ENCODE measurements at regions not wholly inside any gene's neighbourhood (a gene's known extent, or its start where the extent isn't known, plus 50 kb on each side); places are given as distances from the start of the nearest gene placed in this dataset.

DNA sequence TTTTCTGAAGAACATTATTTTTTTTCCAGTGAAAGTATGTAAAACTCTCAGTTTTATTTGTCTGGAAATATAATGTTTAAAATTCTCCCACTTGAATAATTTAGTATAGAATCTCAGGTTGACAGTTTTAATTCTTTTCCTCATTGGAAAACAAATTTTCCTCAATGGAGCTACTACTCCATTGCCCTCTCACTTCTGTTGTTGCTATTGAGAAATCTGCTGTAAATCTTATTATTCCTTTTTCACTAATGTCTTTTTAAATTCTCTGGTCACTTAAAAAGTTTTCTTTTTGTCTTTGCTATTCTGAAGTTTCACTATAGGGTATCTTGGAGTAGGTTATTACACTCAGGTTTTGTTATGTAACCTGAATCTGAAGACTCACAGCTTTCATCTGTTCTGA is 216.1 kb upstream of the PMFBP1 start:
- Mint-ChIP-seq H3K27ac (no peak overlapping the region), H3K9me3 (peaks cover 0 to 8% of the 10 kb centered on the region in 2 donors), H3K36me3 (no peaks in the 10 kb centered on the region)
- no peak for DNase-seq (ENCODE audit: low spot score in 2 of 2)
- no peak for ATAC-seq

DNA sequence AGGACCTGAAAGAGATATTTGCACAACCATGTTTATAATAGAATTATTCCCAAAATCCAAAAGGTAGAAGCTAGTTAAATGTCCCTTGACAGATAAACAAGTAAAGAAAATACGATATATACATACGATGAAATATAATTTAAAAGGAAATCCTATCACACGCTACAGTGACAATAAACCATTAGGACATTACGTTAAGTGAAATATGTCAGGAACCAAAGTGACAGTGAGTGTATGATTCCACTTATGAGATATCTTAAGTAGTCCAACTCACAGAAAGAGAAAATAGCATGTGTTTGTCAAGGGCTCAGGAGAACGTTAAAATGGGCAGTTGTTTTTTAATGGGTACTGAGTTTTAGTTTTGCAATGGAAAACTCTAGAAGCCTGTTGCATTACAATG is 212.7 kb upstream of the PMFBP1 start:
- Mint-ChIP-seq H3K36me3 (peaks cover 0 to 4% of the 10 kb centered on the region in 2 donors), H3K27ac (no peak overlapping the region), H3K9me3 (peaks cover 8 to 13% of the 10 kb centered on the region in 2 donors)
- ATAC-seq (no peak), DNase-seq (ENCODE audit: low spot score in 2 of 2) (no peak)

DNA sequence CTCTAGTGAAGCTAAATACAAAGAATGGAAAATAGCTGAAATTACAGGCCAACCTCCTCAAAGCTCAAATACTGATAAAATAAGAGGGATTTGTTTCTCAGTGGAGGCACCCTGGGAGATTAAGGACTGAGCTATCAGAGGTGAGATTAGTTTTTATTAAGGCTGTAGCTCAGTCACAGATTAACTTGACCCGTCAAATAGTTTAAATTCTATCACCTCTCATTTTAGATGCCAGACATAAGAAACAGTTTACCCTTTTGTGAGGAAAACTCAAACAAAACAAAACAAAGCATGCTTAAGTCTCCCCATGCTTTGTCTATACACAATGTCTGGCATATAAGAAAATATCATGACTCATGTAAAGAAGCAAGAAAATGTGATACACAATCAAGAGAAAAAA is 208.3 kb upstream of the PMFBP1 start:
- no peak for DNase-seq (ENCODE audit: low spot score in 2 of 2)
- H3K27ac Mint-ChIP-seq = no peak overlapping the region
- no peak for ATAC-seq
- peaks cover 0 to 13% of the 10 kb centered on the region in 2 donors for H3K9me3 Mint-ChIP-seq
- H3K36me3 Mint-ChIP-seq = peaks cover 0 to 4% of the 10 kb centered on the region in 2 donors

DNA sequence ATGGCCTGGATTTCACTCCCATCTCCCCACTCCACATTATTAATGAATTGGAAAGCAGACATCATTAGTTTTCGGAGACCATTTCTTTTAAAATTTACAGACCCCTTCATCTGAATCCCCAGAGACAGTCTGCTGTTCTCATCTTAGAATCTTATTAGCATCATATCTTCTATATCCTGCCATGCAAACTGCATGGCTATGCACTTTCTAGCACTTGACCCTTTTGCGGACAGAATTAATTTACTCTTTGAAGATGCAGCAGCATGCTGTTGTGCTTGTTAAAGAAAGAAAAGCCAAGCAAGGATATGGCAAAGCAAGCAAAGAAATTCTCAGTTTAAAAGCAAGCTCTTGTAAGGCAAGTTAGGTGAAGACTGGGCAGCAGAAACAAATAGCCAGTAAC is 201.2 kb upstream of the PMFBP1 start:
- DNase-seq (ENCODE audit: low spot score in 2 of 2) = no peak
- H3K9me3 Mint-ChIP-seq = no peaks in the 10 kb centered on the region

DNA sequence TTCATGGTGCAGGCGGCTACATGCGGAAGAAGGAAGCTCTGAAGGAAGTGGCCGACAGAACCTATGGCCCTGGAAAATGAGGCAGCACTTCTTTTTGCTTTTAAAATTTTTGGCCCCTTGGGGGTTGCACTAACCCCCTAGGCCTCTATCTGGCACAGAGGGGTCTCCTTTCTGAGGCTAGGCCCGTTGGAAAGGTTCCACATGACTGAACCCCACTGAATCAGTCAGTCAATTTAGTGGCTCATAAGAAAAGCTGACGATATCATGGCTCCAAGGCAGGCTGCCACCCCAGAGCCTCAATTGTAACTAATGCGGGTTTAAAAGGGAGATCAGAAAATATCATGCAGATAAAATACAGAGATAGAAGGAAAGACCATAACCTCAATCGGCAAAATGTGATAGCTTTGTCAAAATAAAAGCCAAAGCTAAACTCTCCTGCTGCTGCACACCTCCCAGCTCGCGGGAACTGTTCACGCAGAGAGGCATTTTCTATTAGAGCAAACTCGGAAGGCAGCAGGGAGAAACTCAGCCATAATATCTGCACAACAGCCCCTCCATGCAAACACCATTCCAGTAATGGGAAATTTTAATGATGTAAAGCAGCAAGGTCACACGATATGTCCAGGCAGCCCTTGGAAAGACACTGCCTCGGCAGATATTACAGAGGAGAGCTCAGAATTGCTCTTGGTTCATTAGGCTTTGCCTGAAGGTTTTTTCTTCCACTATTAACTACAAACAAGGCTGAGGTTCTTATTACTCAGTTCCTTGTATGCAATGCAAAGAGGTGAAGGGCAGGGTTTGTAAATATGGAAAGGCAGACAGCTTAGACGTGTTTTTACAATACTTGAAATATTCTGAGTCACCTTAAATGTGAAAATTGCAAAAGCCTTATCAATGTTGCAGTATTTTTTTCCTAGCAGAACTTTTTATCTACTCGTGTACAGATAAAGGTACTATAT is 200.4 kb upstream of the PMFBP1 start:
- ATAC-seq = no peak
- Mint-ChIP-seq H3K9me3 (peaks cover 4 to 7% of the 10 kb centered on the region in 2 donors), H3K36me3 (no peaks in the 10 kb centered on the region), H3K27ac (no peak overlapping the region)
- DNase-seq (ENCODE audit: low spot score in 2 of 2) = no peak

More for the DNA sequence above, 201.2 kb upstream of the PMFBP1 start:
- ATAC-seq = no peak
- Mint-ChIP-seq H3K36me3 (no peaks in the 10 kb centered on the region), H3K27ac (no peak overlapping the region)

DNA sequence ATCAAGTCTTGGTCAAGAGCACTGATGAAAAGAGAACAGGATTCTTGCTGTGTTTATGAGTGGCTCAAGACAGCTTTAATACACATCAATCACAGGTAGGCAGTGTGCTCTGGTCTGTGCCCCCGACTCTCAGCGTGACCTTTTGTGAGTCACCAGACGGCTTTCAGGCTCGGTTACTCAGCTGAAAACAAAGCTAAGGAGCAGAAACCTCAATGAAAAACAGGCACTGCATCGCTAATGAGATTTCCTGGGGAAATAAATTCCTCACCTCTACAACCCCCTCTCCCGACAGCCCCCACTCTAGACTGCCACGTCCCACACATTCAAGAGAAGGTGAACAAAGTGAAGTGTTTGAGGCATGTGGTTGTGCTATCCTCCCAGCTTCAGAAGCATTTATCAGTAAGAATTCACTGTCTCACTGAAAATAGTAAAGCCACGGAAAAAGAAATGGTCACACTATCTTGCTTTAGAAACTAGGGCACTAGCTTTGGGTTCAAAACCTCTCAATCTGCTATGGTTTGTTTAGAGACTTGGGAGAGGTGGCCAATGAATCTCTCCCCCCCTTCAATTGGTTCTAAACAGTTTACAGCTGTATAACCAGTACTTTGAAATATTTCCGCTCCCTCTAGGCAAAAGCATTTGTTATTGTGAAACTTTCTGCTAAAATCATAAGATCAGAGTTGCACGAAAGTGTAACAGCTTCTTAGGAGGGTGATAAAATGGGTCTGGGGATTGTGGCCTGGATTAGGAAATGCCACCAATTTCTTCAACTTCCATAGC is 199.5 kb upstream of the PMFBP1 start:
- peaks cover 5 to 7% of the 10 kb centered on the region in 2 donors for H3K9me3 Mint-ChIP-seq
- H3K36me3 Mint-ChIP-seq = no peaks in the 10 kb centered on the region
- ATAC-seq (no peak), DNase-seq (ENCODE audit: low spot score in 2 of 2) (no peak)
- H3K27ac Mint-ChIP-seq = no peak overlapping the region

DNA sequence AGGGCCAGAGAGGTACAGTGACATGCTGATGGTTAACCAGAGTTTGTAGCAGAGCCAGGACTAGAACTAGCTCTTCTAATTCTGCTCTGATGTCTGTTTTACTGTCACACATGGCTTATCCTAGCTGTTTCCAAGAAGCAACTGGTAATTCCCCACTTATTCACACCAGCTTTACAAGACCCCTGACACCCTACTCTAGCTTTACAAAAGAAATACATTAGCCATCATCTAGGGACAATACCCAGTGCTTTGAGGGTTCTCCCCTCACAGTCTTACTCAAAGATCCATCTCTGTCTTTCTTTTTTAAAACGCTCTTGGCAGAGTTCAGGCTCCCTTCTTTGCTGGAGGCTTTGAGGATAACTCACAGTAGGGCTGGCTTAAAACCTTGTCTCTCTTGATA is 197.3 kb upstream of the PMFBP1 start:
- Mint-ChIP-seq H3K27ac (no peak overlapping the region), H3K36me3 (no peaks in the 10 kb centered on the region), H3K9me3 (peaks cover 5 to 7% of the 10 kb centered on the region in 2 donors)
- ATAC-seq (no peak), DNase-seq (ENCODE audit: low spot score in 2 of 2) (no peak)

DNA sequence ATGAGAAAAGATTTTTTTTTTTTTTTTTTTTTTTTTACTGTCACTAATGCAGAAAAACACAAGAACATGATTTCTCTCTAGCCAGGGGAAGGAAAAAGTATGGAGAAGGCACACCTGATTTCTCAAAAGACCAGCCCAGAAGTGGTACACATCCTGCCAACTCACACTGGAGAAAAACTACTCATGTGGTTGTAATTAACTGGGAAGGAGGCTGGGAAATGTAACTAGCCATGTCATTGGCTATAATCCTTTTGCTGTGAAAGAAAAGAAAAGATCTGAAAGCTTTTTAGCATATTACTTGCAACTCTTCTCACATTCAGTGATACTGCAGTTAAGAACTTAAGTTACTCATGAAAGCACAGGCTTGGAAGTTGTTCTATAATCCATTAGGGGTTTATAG is 195.9 kb upstream of the PMFBP1 start:
- no peaks in the 10 kb centered on the region for H3K36me3 Mint-ChIP-seq
- ATAC-seq (no peak), DNase-seq (ENCODE audit: low spot score in 2 of 2) (no peak)
- no peak overlapping the region for H3K27ac Mint-ChIP-seq
- H3K9me3 Mint-ChIP-seq = peaks cover 5 to 7% of the 10 kb centered on the region in 2 donors

DNA sequence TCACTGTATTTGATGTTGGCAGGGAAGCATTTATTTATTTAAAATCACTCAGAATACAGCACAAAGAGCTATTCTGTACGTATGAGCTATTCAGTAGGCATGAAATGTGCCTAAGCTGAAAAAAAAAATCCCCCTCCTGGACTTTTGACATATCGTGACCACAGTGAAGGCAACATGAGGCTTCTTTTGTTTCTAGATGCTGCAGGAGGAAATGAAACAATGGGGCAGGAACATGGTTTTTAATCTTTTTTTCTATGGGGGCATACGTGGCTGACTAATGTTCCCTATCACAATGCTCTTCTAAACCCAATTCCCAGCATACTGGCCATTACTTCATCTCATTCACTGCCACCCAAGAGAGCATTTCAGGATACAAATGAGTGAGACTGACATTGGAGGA is 191.0 kb upstream of the PMFBP1 start:
- no peak overlapping the region for H3K27ac Mint-ChIP-seq
- H3K36me3 Mint-ChIP-seq = no peaks in the 10 kb centered on the region
- no peak for ATAC-seq
- peaks cover 5 to 6% of the 10 kb centered on the region in 2 donors for H3K9me3 Mint-ChIP-seq
- no peak for DNase-seq (ENCODE audit: low spot score in 2 of 2)

DNA sequence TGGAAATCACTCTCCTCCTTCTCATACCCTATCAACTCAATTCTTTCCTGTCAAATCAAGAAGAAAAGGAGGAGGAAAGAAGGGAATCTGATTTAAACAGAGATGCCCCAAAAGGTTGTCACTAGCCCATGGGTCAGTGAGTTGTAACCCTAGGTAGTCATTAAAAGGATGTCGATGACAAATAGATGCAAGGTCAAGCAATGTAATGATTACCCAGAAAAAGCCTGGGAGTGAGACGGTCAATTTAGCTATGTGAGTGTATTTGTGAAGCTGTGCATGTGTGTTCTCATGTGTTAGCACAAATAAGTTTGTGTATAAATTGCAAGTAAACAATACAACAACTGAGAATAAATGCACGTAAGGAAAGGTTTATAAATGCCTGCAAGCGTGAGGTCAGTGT is 190.5 kb upstream of the PMFBP1 start:
- Mint-ChIP-seq H3K27ac (no peak overlapping the region), H3K9me3 (peaks cover under 1 to 2% of the 10 kb centered on the region in 2 donors), H3K36me3 (no peaks in the 10 kb centered on the region)
- ATAC-seq (no peak), DNase-seq (ENCODE audit: low spot score in 2 of 2) (no peak)

DNA sequence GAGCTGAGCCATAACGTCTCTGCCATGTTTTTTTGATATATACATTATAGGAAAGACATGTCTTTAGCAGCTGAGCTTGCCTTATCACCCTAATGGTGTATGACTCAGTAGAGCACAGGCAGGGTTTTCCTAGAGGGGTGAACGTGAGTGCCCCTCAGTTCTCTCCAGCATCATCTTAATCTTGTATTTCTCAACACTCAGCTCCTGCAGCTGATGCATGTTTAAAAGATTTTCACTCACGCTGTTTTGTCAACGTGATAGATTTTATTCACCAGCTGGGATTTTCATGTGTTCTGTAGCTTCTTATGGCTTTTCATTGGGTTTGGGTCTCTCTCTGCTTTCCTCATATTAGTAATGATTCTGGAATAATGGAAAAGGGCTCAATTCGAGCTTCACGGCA is 186.0 kb upstream of the PMFBP1 start:
- no peak for ATAC-seq
- Mint-ChIP-seq H3K9me3 (no peaks in the 10 kb centered on the region), H3K36me3 (no peaks in the 10 kb centered on the region), H3K27ac (no peak overlapping the region)
- no peak for DNase-seq (ENCODE audit: low spot score in 2 of 2)

DNA sequence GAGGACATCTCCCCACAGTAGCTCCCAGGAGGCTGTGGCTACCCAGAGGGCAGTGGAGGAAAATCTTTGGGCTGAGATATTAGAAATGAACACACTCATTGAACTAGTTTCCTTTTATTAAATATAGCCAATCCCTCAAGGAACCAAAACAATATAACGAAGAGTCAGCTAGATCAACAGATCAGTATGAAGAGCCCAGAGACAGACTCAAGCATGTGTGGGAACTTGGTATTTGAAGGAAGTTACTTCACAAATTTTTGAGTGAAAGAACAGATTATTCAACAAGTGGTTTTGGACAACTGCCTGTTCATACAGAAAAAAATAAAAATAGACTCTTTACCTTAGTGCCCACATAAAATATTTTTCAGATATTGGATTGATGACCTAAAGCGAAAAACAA is 183.6 kb upstream of the PMFBP1 start:
- DNase-seq (ENCODE audit: low spot score in 2 of 2) (no peak), ATAC-seq (no peak)
- H3K27ac Mint-ChIP-seq = no peak overlapping the region

DNA sequence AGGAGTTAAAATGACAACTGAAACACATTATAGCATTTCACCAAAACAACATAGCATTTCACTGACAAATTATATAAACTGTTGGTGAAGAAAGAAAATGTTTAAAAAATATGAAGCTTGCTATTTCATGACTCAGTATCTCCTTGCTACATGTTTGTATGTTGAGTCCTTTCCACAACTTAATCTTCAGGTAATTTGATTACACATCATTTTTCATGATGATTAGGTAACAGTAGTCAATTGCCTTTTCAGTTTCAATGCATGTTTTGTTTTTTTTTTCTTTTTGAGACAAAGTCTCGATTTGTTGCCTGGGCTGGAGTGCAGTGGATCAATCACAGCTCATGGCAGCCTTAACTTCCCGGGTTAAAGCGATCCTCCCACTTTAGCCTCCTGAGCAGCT is 177.8 kb upstream of the PMFBP1 start:
- DNase-seq (ENCODE audit: low spot score in 2 of 2) (no peak), ATAC-seq (no peak)
- Mint-ChIP-seq H3K36me3 (no peaks in the 10 kb centered on the region), H3K27ac (no peak overlapping the region), H3K9me3 (no peaks in the 10 kb centered on the region)

More for the DNA sequence above, 183.6 kb upstream of the PMFBP1 start:
- no peaks in the 10 kb centered on the region for H3K36me3 Mint-ChIP-seq
- H3K9me3 Mint-ChIP-seq = no peaks in the 10 kb centered on the region

DNA sequence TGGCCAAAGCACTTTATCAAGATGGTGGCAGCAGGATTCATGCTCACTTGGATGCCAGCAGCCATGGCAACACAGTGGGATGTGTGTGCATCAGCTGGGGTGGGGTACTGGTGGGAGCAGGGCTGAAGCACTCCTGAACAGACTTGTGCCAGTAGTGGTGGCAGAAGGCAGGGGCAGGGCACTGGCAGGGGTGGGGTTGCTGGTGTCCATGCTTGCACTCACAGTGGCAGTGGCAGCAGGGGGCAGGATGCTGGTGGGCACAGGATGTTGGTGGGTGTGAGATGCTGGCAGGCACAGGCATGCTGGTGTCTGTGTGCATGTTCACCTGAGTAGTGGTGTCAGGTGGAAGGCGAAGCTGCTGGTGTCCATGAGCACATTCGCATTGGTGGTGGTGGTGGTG is 161.0 kb upstream of the PMFBP1 start:
- H3K27ac Mint-ChIP-seq = no peak overlapping the region
- no peaks in the 10 kb centered on the region for H3K36me3 Mint-ChIP-seq
- H3K9me3 Mint-ChIP-seq = peaks cover 8 to 22% of the 10 kb centered on the region in 2 donors
- ATAC-seq (no peak), DNase-seq (ENCODE audit: low spot score in 2 of 2) (no peak)

DNA sequence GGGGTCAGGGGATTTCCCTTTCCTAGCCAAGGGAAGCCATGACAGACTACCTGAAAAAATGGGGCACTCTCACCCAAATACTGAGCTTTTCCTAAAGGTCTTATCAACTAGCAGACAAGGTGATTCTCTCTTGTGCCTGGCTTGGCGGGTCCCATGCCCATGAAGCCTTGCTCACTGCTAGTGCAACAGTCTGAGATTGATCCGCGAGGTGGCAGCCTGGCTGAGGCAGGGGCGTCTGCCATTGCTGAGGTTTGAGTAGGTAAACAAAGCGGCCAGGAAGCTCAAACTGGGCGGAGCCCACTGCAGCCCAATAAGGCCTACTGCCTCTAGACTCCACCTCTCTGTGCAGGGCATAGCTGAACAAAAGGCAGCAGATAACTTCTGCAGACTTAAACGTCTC is 152.6 kb upstream of the PMFBP1 start:
- Mint-ChIP-seq H3K9me3 (peaks cover 12 to 20% of the 10 kb centered on the region in 2 donors), H3K27ac (no peak overlapping the region), H3K36me3 (peaks cover 0 to 21% of the 10 kb centered on the region in 2 donors)
- no peak for DNase-seq (ENCODE audit: low spot score in 2 of 2)
- no peak for ATAC-seq

DNA sequence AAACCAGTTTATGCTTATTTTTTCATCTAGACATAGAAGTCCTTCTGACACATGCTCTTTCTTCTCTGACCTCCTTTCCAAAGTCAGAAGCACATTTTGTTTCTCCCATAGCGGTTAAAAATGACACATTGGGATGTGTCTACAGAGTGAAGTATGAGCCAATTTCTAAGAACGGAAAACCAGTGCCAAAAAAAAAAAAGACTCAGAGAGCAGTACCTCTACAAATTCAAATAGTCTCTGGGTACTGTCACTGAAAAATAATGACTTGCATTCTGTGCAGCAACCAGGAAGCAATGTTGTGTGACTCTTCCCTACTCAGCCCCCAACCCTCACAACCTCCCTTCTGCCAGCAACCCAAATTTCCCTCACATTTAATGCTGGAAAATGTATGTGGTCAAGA is 145.5 kb upstream of the PMFBP1 start:
- ATAC-seq = no peak
- no peak for DNase-seq (ENCODE audit: low spot score in 2 of 2)
- Mint-ChIP-seq H3K27ac (no peak overlapping the region), H3K9me3 (peaks cover 7 to 13% of the 10 kb centered on the region in 2 donors), H3K36me3 (peaks cover 0 to 10% of the 10 kb centered on the region in 2 donors)

DNA sequence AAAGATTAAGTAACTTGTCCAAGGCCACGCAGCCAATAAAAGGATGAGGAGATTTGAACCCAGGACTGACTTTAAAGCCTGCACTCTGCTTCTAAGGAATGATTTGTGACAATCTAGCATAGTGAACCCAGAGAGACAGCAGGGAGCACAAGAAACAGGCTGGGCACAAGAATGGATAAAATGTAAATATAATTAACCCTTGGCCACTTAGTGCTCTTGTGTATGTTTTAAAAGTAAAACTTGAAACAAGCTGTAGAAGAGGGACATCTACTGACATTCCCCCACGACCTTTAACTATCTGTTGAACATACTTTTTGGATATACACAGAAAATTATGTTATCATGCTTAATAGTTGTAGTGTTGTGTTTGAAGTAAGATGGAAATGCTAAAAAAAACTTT is 141.9 kb upstream of the PMFBP1 start:
- ATAC-seq = no peak
- Mint-ChIP-seq H3K9me3 (peaks cover 0 to 4% of the 10 kb centered on the region in 2 donors), H3K27ac (no peak overlapping the region)

More for the DNA sequence above, 141.9 kb upstream of the PMFBP1 start:
- DNase-seq (ENCODE audit: low spot score in 2 of 2) = no peak
- no peaks in the 10 kb centered on the region for H3K36me3 Mint-ChIP-seq
